ENCODE measurements at regions not wholly inside any gene's neighbourhood (a gene's known extent, or its start where the extent isn't known, plus 50 kb on each side); places are given as distances from the start of the nearest gene placed in this dataset.

DNA sequence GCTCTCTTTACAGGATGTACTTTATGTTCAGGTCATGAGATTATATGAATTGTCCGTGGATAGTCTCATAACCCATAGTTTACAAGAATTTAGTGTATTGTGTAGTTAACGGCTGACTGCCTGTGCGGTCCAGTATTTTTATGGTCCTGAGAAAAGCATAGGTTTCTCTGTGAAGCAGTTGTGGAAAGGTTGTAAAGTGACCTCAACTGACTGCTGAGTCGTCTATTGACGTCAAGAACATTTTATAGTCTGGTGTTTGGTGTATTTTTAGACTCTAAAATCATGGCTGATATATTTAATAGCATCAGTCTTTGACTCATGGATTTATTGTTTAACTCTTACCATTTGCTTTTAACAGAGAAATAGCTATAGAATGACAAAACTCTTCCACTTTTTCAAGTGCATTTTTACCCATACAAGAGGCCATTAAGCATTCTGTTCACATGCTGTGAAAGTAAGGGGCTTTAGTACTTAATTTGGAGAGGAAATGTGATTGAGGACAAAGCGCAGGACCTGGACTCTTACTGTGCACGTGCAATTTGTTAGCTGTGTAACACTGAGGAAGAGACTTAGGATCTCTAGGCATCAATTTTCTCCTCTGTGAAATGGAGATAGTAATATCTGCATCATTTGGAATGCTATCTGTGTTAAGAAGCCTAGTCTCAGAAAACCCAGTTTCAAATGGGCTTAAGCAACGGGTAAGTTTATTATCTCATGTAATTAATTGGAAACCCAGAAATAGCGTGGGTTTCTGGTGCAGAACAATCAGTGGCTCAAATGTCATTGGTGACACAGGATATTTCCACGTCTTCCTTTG lies 240.8 kb downstream of the NFKBIZ start:
- no peaks in the 10 kb centered on the region for H4K20me1 ChIP-seq (ENCODE audit: insufficient read depth, low read length)
- no peaks in the 10 kb centered on the region for H3K9me3 ChIP-seq (ENCODE audit: insufficient read depth, low read length)
- no peak overlapping the region for H3K4me2 ChIP-seq (ENCODE audit: low read length)
- TF ChIP-seq CTCF (IDR thresholded peaks at IDR 0.05; ENCODE audit: low read depth, low read length) (no peak), EZH2phosphoT487 (IDR thresholded peaks at IDR 0.05; ENCODE audit: low read depth) (no peak)
- H3K36me3 ChIP-seq (replicated peaks; ENCODE audit: low read depth, low read length) = no peaks in the 10 kb centered on the region
- no peak overlapping the region for H3K27ac ChIP-seq (ENCODE audit: low read length)
- no peak overlapping the region for H2AFZ ChIP-seq (ENCODE audit: low read depth, low read length)
- peaks cover 12% of the 10 kb centered on the region for H3K4me1 ChIP-seq (ENCODE audit: low read length)
- H3K79me2 ChIP-seq (ENCODE audit: low read length) = no peaks in the 10 kb centered on the region
- no peak overlapping the region for H3K4me3 ChIP-seq (ENCODE audit: low read length)
- H3K27me3 ChIP-seq (ENCODE audit: low read depth, low read length) = no peaks in the 10 kb centered on the region
- H3K9ac ChIP-seq (ENCODE audit: low read length) = no peak overlapping the region

DNA sequence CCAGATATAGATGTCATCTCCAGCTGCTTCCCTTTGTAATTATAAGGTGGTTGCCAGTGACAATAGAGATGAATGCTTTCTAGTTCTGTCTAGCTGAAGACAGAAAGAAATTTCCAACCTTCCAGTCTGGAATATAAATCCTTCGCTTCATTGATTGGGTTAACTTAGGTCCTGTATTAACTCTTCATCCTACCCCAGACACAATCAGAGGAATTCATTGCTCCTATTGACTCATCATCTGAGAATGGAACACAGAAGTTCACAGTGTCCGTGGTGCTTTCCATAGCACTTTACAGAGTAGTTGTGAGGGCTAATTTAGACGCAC lies 241.4 kb downstream of the NFKBIZ start:
- no peak overlapping the region for H3K4me3 ChIP-seq (ENCODE audit: low read length)
- no peak overlapping the region for H3K4me2 ChIP-seq (ENCODE audit: low read length)
- peaks cover 8% of the 10 kb centered on the region for H3K4me1 ChIP-seq (ENCODE audit: low read length)
- no peak overlapping the region for H3K9ac ChIP-seq (ENCODE audit: low read length)
- no peak for TF ChIP-seq CTCF (IDR thresholded peaks at IDR 0.05; ENCODE audit: low read depth, low read length)
- no peak for TF ChIP-seq EZH2phosphoT487 (IDR thresholded peaks at IDR 0.05; ENCODE audit: low read depth)
- H2AFZ ChIP-seq (ENCODE audit: low read depth, low read length) = no peak overlapping the region
- no peaks in the 10 kb centered on the region for H3K79me2 ChIP-seq (ENCODE audit: low read length)
- no peaks in the 10 kb centered on the region for H3K36me3 ChIP-seq (replicated peaks; ENCODE audit: low read depth, low read length)
- no peak overlapping the region for H3K27ac ChIP-seq (ENCODE audit: low read length)
- H3K9me3 ChIP-seq (ENCODE audit: insufficient read depth, low read length) = no peaks in the 10 kb centered on the region
- no peaks in the 10 kb centered on the region for H4K20me1 ChIP-seq (ENCODE audit: insufficient read depth, low read length)
- H3K27me3 ChIP-seq (ENCODE audit: low read depth, low read length) = no peaks in the 10 kb centered on the region

DNA sequence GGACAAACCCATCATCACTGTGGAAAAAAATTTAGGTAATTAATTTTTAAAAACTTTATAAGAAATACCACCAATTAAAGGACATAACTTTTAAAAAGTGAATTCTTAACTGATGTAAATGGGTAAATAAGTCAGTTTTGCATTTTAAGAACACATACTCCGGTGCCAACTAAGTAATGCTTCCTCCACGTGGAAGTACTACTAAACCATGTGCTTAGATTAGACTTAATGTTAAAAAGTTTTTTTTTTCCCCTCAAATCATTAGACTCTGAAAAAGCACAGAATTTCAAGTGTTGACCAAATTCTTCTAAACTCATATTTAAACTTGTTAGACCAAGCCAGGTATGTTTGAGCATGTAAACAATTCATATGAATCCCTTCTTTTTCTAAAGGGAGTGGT lies 242.0 kb downstream of the NFKBIZ start:
- Histone ChIP-seq H4K20me1 (ENCODE audit: insufficient read depth, low read length) (no peaks in the 10 kb centered on the region), H2AFZ (ENCODE audit: low read depth, low read length) (no peak overlapping the region), H3K79me2 (ENCODE audit: low read length) (no peaks in the 10 kb centered on the region), H3K4me2 (ENCODE audit: low read length) (no peak overlapping the region), H3K4me1 (ENCODE audit: low read length) (peaks cover 7% of the 10 kb centered on the region; the same call in 1 of the 2 replicates), H3K9ac (ENCODE audit: low read length) (no peak overlapping the region), H3K4me3 (ENCODE audit: low read length) (no peak overlapping the region), H3K27me3 (ENCODE audit: low read depth, low read length) (no peaks in the 10 kb centered on the region), H3K27ac (ENCODE audit: low read length) (no peak overlapping the region), H3K9me3 (ENCODE audit: insufficient read depth, low read length) (no peaks in the 10 kb centered on the region), H3K36me3 (replicated peaks; ENCODE audit: low read depth, low read length) (no peaks in the 10 kb centered on the region)
- no peak for TF ChIP-seq EZH2phosphoT487 (IDR thresholded peaks at IDR 0.05; ENCODE audit: low read depth)
- TF ChIP-seq CTCF (IDR thresholded peaks at IDR 0.05; ENCODE audit: low read depth, low read length) = no peak

GRCh38 chr3:102092617-102093466 lies 243.5 kb downstream of the NFKBIZ start:
- H3K4me3 ChIP-seq (ENCODE audit: low read length) = no peak overlapping the region
- H3K4me2 ChIP-seq (ENCODE audit: low read length) = no peak overlapping the region
- no peaks in the 10 kb centered on the region for H3K9me3 ChIP-seq (ENCODE audit: insufficient read depth, low read length)
- H3K36me3 ChIP-seq (replicated peaks; ENCODE audit: low read depth, low read length) = no peaks in the 10 kb centered on the region
- no peak overlapping the region for H3K27ac ChIP-seq (ENCODE audit: low read length)
- H3K79me2 ChIP-seq (ENCODE audit: low read length) = no peaks in the 10 kb centered on the region
- no peaks in the 10 kb centered on the region for H4K20me1 ChIP-seq (ENCODE audit: insufficient read depth, low read length)
- TF ChIP-seq EZH2phosphoT487 (IDR thresholded peaks at IDR 0.05; ENCODE audit: low read depth) = no peak
- no peak for TF ChIP-seq CTCF (IDR thresholded peaks at IDR 0.05; ENCODE audit: low read depth, low read length)
- H3K4me1 ChIP-seq (ENCODE audit: low read length) = peaks cover 8% of the 10 kb centered on the region; the same call in 1 of the 2 replicates
- no peak overlapping the region for H3K9ac ChIP-seq (ENCODE audit: low read length)
- no peak overlapping the region for H2AFZ ChIP-seq (ENCODE audit: low read depth, low read length)
- H3K27me3 ChIP-seq (ENCODE audit: low read depth, low read length) = no peaks in the 10 kb centered on the region
